PC-3 (cell line): ENCODE measurements at regions not wholly inside any gene's neighbourhood (a gene's known extent, or its start where the extent isn't known, plus 50 kb on each side); places are given as distances from the start of the nearest gene placed in this dataset.

Source experiments
- EZH2 ChIP-seq: fragments of 300-600 bp; sonication (generic); IDR thresholded peaks from one replicate; pipeline ENCODE4 v1.6.1; 2017; ENCODE audit warnings: antibody characterized with exemption, mild to moderate bottlenecking, low read length; ENCODE audit not compliant: unreplicated experiment
- EZH2phosphoT487 ChIP-seq: fragments of 300-600 bp; sonication (generic); IDR thresholded peaks from 2 replicates; pipeline ENCODE4 v1.6.1; 2018; ENCODE audit warnings: mild to moderate bottlenecking, antibody characterized with exemption, low read length, borderline replicate concordance
- TF ChIP-seq, protein P1 (sequence below): fragments of 300-600 bp; sonication (generic); conservative IDR thresholded peaks from 2 replicates; pipeline ENCODE4 v1.5.1; 2017; ENCODE audit warnings: antibody characterized with exemption, low read depth, mild to moderate bottlenecking, low read length

DNA sequence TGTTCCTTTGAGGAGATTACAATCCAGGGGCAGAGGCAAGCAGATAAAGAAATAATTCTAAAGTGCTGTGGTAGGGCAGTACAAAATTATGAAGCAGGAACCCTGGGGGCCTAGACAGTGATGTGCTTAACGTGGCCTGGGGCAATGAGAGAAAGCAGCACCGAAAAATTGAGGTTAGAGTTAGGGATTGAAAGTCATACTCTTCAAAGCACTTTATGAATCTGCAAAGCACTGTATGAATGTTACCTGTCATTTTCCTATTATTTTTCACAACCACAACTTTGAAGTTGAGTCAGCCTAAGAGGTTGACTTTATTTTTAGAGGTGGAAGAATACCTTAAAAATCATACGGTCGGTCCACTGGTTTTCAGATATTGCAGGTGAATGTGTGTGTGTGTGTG, 183.4 kb upstream of the NFIA start:
- TF ChIP-seq, protein P1, sequence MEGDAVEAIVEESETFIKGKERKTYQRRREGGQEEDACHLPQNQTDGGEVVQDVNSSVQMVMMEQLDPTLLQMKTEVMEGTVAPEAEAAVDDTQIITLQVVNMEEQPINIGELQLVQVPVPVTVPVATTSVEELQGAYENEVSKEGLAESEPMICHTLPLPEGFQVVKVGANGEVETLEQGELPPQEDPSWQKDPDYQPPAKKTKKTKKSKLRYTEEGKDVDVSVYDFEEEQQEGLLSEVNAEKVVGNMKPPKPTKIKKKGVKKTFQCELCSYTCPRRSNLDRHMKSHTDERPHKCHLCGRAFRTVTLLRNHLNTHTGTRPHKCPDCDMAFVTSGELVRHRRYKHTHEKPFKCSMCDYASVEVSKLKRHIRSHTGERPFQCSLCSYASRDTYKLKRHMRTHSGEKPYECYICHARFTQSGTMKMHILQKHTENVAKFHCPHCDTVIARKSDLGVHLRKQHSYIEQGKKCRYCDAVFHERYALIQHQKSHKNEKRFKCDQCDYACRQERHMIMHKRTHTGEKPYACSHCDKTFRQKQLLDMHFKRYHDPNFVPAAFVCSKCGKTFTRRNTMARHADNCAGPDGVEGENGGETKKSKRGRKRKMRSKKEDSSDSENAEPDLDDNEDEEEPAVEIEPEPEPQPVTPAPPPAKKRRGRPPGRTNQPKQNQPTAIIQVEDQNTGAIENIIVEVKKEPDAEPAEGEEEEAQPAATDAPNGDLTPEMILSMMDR, result no peak
- TF ChIP-seq EZH2 (no peak), EZH2phosphoT487 (no peak)
